ENCODE measurements at regions not wholly inside any gene's neighbourhood (a gene's known extent, or its start where the extent isn't known, plus 50 kb on each side); places are given as distances from the start of the nearest gene placed in this dataset.

DNA sequence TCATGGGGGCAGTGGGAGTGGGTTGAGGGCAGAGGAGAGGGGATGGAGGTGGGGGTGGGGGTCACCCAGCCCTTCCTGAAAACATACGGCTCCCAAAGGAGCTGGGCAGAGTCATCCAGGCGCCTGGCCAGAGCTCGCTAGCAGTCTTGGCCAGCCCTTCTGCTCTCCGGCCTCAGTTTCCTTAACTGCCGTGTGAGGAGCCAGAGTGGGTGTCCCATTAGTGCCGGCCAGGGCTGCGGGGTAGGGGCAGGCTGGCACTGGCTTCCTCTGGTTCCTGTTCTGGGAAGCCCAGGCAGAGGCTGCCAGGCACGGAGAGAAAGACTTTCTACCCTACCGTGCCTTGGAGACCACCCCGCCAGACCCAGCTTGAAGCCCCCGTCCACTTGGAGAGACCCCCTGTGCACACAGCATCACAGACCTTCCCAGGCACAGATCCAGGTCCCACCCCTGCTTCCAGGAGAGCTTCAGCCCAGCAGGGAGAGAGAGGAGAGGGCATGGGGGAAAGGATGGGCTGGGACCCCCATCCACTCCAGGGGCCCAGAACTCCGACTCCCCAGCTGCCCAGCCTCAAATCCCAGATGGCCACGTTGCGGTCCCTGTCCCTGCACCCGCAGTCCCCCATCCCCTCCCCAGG is 93.3 kb downstream of the RFLNA start (continued):
- TF ChIP-seq ATF7 (IDR thresholded peaks at IDR 0.05; ENCODE audit: low read depth) (no peak), IKZF2 (IDR thresholded peaks at IDR 0.05) (no peak), EGR1 (IDR thresholded peaks at IDR 0.05; ENCODE audit: borderline replicate concordance in 1 of 2, low read depth in 2 of 2, low read length in 2 of 2) (no peak), ZNF274 (IDR thresholded peaks at IDR 0.05; ENCODE audit: insufficient read depth, insufficient read length) (no peak)
- TF ChIP-seq, protein P1, sequence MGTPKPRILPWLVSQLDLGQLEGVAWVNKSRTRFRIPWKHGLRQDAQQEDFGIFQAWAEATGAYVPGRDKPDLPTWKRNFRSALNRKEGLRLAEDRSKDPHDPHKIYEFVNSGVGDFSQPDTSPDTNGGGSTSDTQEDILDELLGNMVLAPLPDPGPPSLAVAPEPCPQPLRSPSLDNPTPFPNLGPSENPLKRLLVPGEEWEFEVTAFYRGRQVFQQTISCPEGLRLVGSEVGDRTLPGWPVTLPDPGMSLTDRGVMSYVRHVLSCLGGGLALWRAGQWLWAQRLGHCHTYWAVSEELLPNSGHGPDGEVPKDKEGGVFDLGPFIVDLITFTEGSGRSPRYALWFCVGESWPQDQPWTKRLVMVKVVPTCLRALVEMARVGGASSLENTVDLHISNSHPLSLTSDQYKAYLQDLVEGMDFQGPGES (IDR thresholded peaks at IDR 0.05), result no peak
- TF ChIP-seq, protein P2, sequence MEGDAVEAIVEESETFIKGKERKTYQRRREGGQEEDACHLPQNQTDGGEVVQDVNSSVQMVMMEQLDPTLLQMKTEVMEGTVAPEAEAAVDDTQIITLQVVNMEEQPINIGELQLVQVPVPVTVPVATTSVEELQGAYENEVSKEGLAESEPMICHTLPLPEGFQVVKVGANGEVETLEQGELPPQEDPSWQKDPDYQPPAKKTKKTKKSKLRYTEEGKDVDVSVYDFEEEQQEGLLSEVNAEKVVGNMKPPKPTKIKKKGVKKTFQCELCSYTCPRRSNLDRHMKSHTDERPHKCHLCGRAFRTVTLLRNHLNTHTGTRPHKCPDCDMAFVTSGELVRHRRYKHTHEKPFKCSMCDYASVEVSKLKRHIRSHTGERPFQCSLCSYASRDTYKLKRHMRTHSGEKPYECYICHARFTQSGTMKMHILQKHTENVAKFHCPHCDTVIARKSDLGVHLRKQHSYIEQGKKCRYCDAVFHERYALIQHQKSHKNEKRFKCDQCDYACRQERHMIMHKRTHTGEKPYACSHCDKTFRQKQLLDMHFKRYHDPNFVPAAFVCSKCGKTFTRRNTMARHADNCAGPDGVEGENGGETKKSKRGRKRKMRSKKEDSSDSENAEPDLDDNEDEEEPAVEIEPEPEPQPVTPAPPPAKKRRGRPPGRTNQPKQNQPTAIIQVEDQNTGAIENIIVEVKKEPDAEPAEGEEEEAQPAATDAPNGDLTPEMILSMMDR (IDR thresholded peaks at IDR 0.05 in 2 of 3, conservative IDR thresholded peaks at IDR 0.05 in 1 of 3; ENCODE audit: control insufficient read depth in 2 of 3, extremely low read depth in 1 of 3, insufficient read depth in 1 of 3, low read depth in 3 of 3, low read length in 3 of 3), result no peak
- TF ChIP-seq, protein P3, sequence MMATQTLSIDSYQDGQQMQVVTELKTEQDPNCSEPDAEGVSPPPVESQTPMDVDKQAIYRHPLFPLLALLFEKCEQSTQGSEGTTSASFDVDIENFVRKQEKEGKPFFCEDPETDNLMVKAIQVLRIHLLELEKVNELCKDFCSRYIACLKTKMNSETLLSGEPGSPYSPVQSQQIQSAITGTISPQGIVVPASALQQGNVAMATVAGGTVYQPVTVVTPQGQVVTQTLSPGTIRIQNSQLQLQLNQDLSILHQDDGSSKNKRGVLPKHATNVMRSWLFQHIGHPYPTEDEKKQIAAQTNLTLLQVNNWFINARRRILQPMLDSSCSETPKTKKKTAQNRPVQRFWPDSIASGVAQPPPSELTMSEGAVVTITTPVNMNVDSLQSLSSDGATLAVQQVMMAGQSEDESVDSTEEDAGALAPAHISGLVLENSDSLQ (IDR thresholded peaks at IDR 0.05), result no peak

DNA sequence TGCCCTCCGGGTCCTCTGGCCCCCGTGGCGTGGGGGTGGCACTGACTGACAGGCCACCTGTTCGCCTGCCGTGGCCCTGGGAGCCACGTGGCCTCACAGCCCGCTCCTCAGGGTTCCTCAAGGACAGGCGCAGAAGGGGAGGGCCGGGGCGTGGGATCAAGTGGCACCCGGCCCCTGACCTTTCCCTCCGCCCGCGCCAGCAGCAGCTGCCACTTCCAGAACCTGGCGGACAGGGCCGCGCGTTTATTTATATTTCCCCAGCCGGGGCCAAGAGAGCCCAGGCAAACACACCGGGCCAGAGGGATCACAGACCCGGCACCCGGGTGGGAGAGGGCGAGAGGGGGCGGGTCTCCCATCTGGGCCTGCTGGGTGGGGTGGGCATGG is 92.6 kb downstream of the RFLNA start:
- FAIRE-seq (no peak), DNase-seq (ENCODE audit: low read depth, low spot score) (no peak), ATAC-seq (no peak)
- Histone ChIP-seq H3K9ac (ENCODE audit: control insufficient read depth, insufficient read depth, low read length) (no peak overlapping the region), H3K27me3 (replicated peaks in 1 of 2; ENCODE audit: control insufficient read depth in 2 of 2, insufficient read depth in 2 of 2, low read length in 1 of 2) (no peaks in the 10 kb centered on the region), H3K4me3 (no peak overlapping the region), H3K9me3 (replicated peaks; ENCODE audit: control insufficient read depth, insufficient read depth, low read length) (no peaks in the 10 kb centered on the region), H4K20me1 (ENCODE audit: control insufficient read depth, insufficient read depth) (no peaks in the 10 kb centered on the region), H2AFZ (ENCODE audit: control insufficient read depth, low read depth, low read length) (no peak overlapping the region), H3K79me2 (ENCODE audit: control insufficient read depth, insufficient read depth, low read length) (no peaks in the 10 kb centered on the region; the same call in 1 of the 2 replicates), H3K36me3 (ENCODE audit: control insufficient read depth in 2 of 2, insufficient read depth in 2 of 2, low read length in 1 of 2) (peaks cover 5 to 31% of the 10 kb centered on the region in 2 experiments; a peak in 3 of 4 replicates), H3K4me2 (ENCODE audit: control insufficient read depth, insufficient read depth) (no peak overlapping the region), H3K4me1 (ENCODE audit: control insufficient read depth, insufficient read depth, low read length) (peaks cover 29% of the 10 kb centered on the region), H3K27ac (ENCODE audit: control insufficient read depth, insufficient read depth) (no peak overlapping the region)
- ChIA-PET CTCF (no interaction called here), SMC1A (ENCODE audit: uncharacterized antibody, unreplicated experiment) (interaction anchor here (0.6 kb wide), 1 partner anchor 1981 kb away, joined by 3 read pairs; no protein-coding TSS in a partner anchor), RAD21 (ENCODE audit: unreplicated experiment) (interaction anchor here (1.5 kb wide), 1 partner anchor 58 kb away, joined by 4 read pairs; no protein-coding TSS in a partner anchor), POLR2A (no interaction called here)
- no TSS peak for BruUV-seq (replicated peaks)
- in situ Hi-C loops (cut with MboI), result no loop called here
- intact Hi-C loops (cut with micrococcal nuclease; ENCODE audit: unreplicated experiment), result no loop called here
- 85% methylated on average over 18 of the region's 24 CpGs for whole genome bisulfite sequencing (ENCODE audit: insufficient coverage, insufficient replicate concordance, low lambda C conversion rate, missing lambda C conversion rate)
- TF ChIP-seq TCF3 (IDR thresholded peaks at IDR 0.05; ENCODE audit: borderline replicate concordance, insufficient read depth, low read depth, low read length), result no peak
- TF ChIP-seq DPF2 (IDR thresholded peaks at IDR 0.05), result no peak
- TF ChIP-seq, protein P4, sequence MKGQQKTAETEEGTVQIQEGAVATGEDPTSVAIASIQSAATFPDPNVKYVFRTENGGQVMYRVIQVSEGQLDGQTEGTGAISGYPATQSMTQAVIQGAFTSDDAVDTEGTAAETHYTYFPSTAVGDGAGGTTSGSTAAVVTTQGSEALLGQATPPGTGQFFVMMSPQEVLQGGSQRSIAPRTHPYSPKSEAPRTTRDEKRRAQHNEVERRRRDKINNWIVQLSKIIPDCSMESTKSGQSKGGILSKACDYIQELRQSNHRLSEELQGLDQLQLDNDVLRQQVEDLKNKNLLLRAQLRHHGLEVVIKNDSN (IDR thresholded peaks at IDR 0.05; ENCODE audit: borderline replicate concordance, extremely low read length, insufficient read depth, low read depth, low read length), result no peak
- TF ChIP-seq, protein P1 (IDR thresholded peaks at IDR 0.05), result no peak
- TF ChIP-seq KAT2A (conservative IDR thresholded peaks at IDR 0.05; ENCODE audit: control insufficient read depth, low read depth, low read length), result no peak
- TF ChIP-seq, protein P3 (IDR thresholded peaks at IDR 0.05), result no peak
- no peak for TF ChIP-seq ESRRA (IDR thresholded peaks at IDR 0.05; ENCODE audit: low read length)

Measured in GM12878 (cell line).